UCSD-AML1 (cell line): ENCODE measurements at regions not wholly inside any gene's neighbourhood (a gene's known extent, or its start where the extent isn't known, plus 50 kb on each side); places are given as distances from the start of the nearest gene placed in this dataset.

ENCODE experiments used
- DNase-seq: peaks from one replicate; lab custom pipeline; 2025; ENCODE audit not compliant: unreplicated experiment; lab: John Stamatoyannopoulos, UW

DNA sequence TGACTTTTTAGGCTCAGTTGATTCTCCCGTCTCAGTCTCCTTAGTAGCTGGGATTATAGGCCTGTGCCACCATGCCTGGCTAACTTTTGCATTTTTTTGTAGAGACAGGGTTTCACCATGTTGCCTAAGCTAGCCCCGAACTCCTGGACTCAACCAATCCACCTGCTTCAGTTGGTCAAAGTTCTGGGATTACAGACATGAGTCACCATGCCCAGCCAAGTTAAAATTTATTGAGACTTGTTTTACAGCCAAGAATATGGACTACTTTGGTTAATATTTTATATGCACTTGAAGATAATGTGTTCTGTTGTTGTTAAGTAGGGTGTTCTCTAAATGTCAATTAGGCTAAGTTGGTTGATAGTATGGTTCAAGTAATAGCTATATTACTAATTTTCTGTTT, 58.7 kb downstream of the CYTL1 start:
- no peak for DNase-seq

DNA sequence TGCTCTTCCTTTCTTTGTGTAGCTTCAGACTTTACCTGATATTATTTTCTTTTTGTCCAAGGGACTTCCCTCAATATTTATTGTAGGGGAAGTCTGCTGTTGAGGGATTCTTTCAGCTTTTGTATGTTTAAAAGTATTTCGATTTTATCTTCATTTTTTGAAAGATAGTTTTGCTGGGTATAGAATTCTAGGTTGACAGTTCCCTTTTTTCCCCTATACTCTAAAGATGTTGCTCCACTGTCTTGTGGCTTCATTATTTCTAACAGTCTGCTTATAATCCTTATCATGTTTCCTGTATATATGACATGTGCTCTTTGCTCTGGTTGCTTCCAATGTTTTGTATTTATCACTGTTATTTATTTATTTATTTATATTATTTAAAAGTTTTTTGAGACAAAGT, 57.3 kb downstream of the CYTL1 start:
- no peak for DNase-seq

- no peak for DNase-seq
Measured at GRCh38 chr4:4962928-4963327, 56.3 kb downstream of the CYTL1 start.
